RWPE1 (cell line): ENCODE measurements at regions not wholly inside any gene's neighbourhood (a gene's known extent, or its start where the extent isn't known, plus 50 kb on each side); places are given as distances from the start of the nearest gene placed in this dataset.

Experiments used
- CTCF ChIA-PET: fragments of 350-600 bp; sonication (Branson Sonifier 250); formaldehyde crosslinking; extraction: SDS; loops from one replicate; lab custom pipeline; 2021; lab: Yijun Ruan, JAX
- POLR2A ChIA-PET: fragments of 400-600 bp; formaldehyde crosslinking; extraction: SDS; loops from one replicate; lab custom pipeline; 2020; ENCODE audit warnings: antibody characterized with exemption; ENCODE audit not compliant: low non-redundant PET; lab: Yijun Ruan, JAX
- DNase-seq: peaks from one replicate; pipeline ENCODE4 v3.0.0; 2012; ENCODE audit warnings: low spot score
- H3K27ac ChIP-seq: fragments of 450-650 bp; 2 replicates; pipeline ENCODE4 v1.5.1; 2017
- CTCF ChIP-seq: fragments of 450-650 bp; conservative IDR thresholded peaks from 2 replicates; pipeline ENCODE4 v1.5.1; 2017; ENCODE audit warnings: low read depth, mild to moderate bottlenecking

GRCh38 chr13:82214341-82214740, 1667.9 kb downstream of the SLITRK1 start:
- no peak for DNase-seq
- no peak for TF ChIP-seq CTCF
- no peak overlapping the region for H3K27ac ChIP-seq
- ChIA-PET POLR2A (no interaction called here), CTCF (no interaction called here)

GRCh38 chr13:82206241-82206640, 1676.0 kb downstream of the SLITRK1 start:
- no peak for TF ChIP-seq CTCF
- ChIA-PET CTCF (no interaction called here), POLR2A (no interaction called here)
- H3K27ac ChIP-seq, result no peak overlapping the region
- DNase-seq, result no peak

- H3K27ac ChIP-seq, result no peak overlapping the region
- CTCF ChIA-PET, result no interaction called here
- no peak for DNase-seq
- no peak for TF ChIP-seq CTCF
- POLR2A ChIA-PET, result no interaction called here
Observed at GRCh38 chr13:82202398-82202797, 1679.9 kb downstream of the SLITRK1 start.

- H3K27ac ChIP-seq, result no peak overlapping the region
- TF ChIP-seq CTCF, result no peak
- CTCF ChIA-PET, result no interaction called here
- POLR2A ChIA-PET, result no interaction called here
- no peak for DNase-seq
Observed at GRCh38 chr13:82196087-82196486, 1686.2 kb downstream of the SLITRK1 start.

- no peak for DNase-seq
- no peak overlapping the region for H3K27ac ChIP-seq
- no peak for TF ChIP-seq CTCF
- ChIA-PET CTCF (no interaction called here), POLR2A (no interaction called here)
Observed at GRCh38 chr13:82187227-82187626, 1695.0 kb downstream of the SLITRK1 start.

- no peak for TF ChIP-seq CTCF
Observed at GRCh38 chr13:82176751-82177150, 1705.5 kb downstream of the SLITRK1 start.

More at GRCh38 chr13:82176751-82177150, 1705.5 kb downstream of the SLITRK1 start:
- H3K27ac ChIP-seq, result no peak overlapping the region
- ChIA-PET POLR2A (no interaction called here), CTCF (no interaction called here)
- DNase-seq, result no peak
